Colonic mucosa (tissue), 4 donors: ENCODE measurements at regions not wholly inside any gene's neighbourhood (a gene's known extent, or its start where the extent isn't known, plus 50 kb on each side); places are given as distances from the start of the nearest gene placed in this dataset.

Experiments used
- DNase-seq: peaks from one replicate; pipeline ENCODE4 v3.0.0-alpha.2; 2020
- H3K27ac ChIP-seq: fragments of 200-600 bp; one replicate; pipeline ENCODE4 v1.8.0; 2021
- H3K27me3 ChIP-seq: fragments of 200-600 bp; one replicate; pipeline ENCODE4 v1.8.0; 2021
- H3K36me3 ChIP-seq: fragments of 200-600 bp; one replicate; pipeline ENCODE4 v1.8.0; 2021
- H3K4me1 ChIP-seq: fragments of 200-600 bp; one replicate; pipeline ENCODE4 v1.8.0; 2021; ENCODE audit warnings: mild to moderate bottlenecking
- H3K4me3 ChIP-seq: fragments of 200-600 bp; one replicate; pipeline ENCODE4 v1.8.0; 2021
- H3K9ac ChIP-seq, 2 donors: one replicate each; pipeline ENCODE4 v1.7.0; 2013; ENCODE audit warnings: control low read depth in 2 of 2, low read depth in 2 of 2, low read length in 2 of 2
- H3K9me3 ChIP-seq: fragments of 200-600 bp; one replicate; pipeline ENCODE4 v1.8.0; 2021
- CTCF ChIP-seq: fragments of 200-600 bp; IDR thresholded peaks from one replicate; pipeline ENCODE4 v1.8.0; 2022; ENCODE audit warnings: antibody characterized with exemption, mild to moderate bottlenecking
- intact Hi-C: fragments of 100-400 bp; cut with DNase I; formaldehyde crosslinking; loops from one replicate; pipeline ENCODE4 v1.14.1; 2022
- donor health status: healthy.
- donor health status: DM: no; HTN: no; CAD: no.
- donor health status: DM: no; HTN: no; CAD: no.

- no peaks in the 10 kb centered on the region for H3K36me3 ChIP-seq
- no peak overlapping the region for H3K9ac ChIP-seq
- no peaks in the 10 kb centered on the region for H3K9me3 ChIP-seq
- DNase-seq, result no peak
- H3K4me1 ChIP-seq, result no peaks in the 10 kb centered on the region
- H3K27ac ChIP-seq, result no peak overlapping the region
- no peaks in the 10 kb centered on the region for H3K27me3 ChIP-seq
- TF ChIP-seq CTCF, result no peak
- no peak overlapping the region for H3K4me3 ChIP-seq
- intact Hi-C loops, result no loop called here
These were observed 279.8 kb downstream of the HTR1B start for GRCh38 chr6:77183447-77183846.

GRCh38 chr6:77181749-77182148 is 281.5 kb downstream of the HTR1B start:
- intact Hi-C loops, result no loop called here
- no peak overlapping the region for H3K9ac ChIP-seq
- H3K4me3 ChIP-seq, result no peak overlapping the region
- H3K4me1 ChIP-seq, result no peaks in the 10 kb centered on the region
- no peak for TF ChIP-seq CTCF
- no peaks in the 10 kb centered on the region for H3K27me3 ChIP-seq
- H3K9me3 ChIP-seq, result no peaks in the 10 kb centered on the region
- no peak overlapping the region for H3K27ac ChIP-seq
- DNase-seq, result no peak
- no peaks in the 10 kb centered on the region for H3K36me3 ChIP-seq

- no peaks in the 10 kb centered on the region for H3K36me3 ChIP-seq
- no peaks in the 10 kb centered on the region for H3K9me3 ChIP-seq
- H3K9ac ChIP-seq, result no peak overlapping the region
- H3K27me3 ChIP-seq, result no peaks in the 10 kb centered on the region
- DNase-seq, result no peak
- H3K4me3 ChIP-seq, result no peak overlapping the region
- H3K27ac ChIP-seq, result no peak overlapping the region
- no peak for TF ChIP-seq CTCF
- intact Hi-C loops, result no loop called here
- H3K4me1 ChIP-seq, result no peaks in the 10 kb centered on the region
These were observed 283.0 kb downstream of the HTR1B start for GRCh38 chr6:77180326-77180725.

GRCh38 chr6:77178821-77179220 is 284.5 kb downstream of the HTR1B start:
- no peak for DNase-seq
- no peaks in the 10 kb centered on the region for H3K36me3 ChIP-seq
- no peaks in the 10 kb centered on the region for H3K9me3 ChIP-seq
- no peaks in the 10 kb centered on the region for H3K4me1 ChIP-seq
- no peak overlapping the region for H3K9ac ChIP-seq
- H3K4me3 ChIP-seq, result no peak overlapping the region
- TF ChIP-seq CTCF, result no peak
- no peaks in the 10 kb centered on the region for H3K27me3 ChIP-seq
- no peak overlapping the region for H3K27ac ChIP-seq
- intact Hi-C loops, result no loop called here

- DNase-seq, result no peak
- Histone ChIP-seq H3K27ac (no peak overlapping the region), H3K27me3 (no peaks in the 10 kb centered on the region), H3K9me3 (no peaks in the 10 kb centered on the region), H3K36me3 (no peaks in the 10 kb centered on the region), H3K9ac (no peak overlapping the region), H3K4me3 (no peak overlapping the region), H3K4me1 (no peaks in the 10 kb centered on the region)
- TF ChIP-seq CTCF, result no peak
- intact Hi-C loops, result no loop called here
These were observed 285.8 kb downstream of the HTR1B start for GRCh38 chr6:77177470-77177869.
